T47D (cell line): ENCODE measurements at regions not wholly inside any gene's neighbourhood (a gene's known extent, or its start where the extent isn't known, plus 50 kb on each side); places are given as distances from the start of the nearest gene placed in this dataset.

Experiments used
- DNase-seq, 2 experiments: peaks; one replicate each; pipeline versions ENCODE4 v3.0.0 to v3.0.0-alpha.2; 2011 to 2012; ENCODE audit warnings: low read depth in 1 of 2, low spot score in 1 of 2
- JUND ChIP-seq: IDR thresholded peaks from 2 replicates; pipeline ENCODE4 v1.6.1; 2012; ENCODE audit warnings: low read depth
- in situ Hi-C: cut with HindIII; loops from 2 replicates; pipeline ENCODE4 v1.10.0; 2016; ENCODE audit warnings: low sequenced_read_pairs, low pct_unique_long_range_greater_than_20kb

DNA sequence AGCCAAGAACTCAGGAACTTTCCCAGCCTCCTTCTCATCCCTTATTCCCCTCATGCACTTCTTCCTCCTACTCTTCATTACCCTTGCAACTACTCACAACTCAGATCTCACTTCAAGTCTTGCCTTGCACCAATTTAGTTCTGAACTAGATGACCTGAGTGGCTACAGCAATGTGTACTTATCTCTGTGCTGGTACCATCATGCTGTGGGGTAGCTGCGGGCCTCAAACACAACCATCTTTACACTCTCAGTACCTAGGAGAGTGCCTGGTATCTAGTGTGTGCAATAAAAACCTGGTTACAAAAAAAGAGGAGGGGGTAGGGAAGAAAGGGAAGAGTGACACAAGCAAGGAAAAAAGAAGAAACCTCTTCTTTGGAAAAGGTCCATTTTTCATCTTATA, 219.0 kb downstream of the SPTSSA start:
- no peak for TF ChIP-seq JUND
- in situ Hi-C loops, result no loop called here
- DNase-seq, result no peak

DNA sequence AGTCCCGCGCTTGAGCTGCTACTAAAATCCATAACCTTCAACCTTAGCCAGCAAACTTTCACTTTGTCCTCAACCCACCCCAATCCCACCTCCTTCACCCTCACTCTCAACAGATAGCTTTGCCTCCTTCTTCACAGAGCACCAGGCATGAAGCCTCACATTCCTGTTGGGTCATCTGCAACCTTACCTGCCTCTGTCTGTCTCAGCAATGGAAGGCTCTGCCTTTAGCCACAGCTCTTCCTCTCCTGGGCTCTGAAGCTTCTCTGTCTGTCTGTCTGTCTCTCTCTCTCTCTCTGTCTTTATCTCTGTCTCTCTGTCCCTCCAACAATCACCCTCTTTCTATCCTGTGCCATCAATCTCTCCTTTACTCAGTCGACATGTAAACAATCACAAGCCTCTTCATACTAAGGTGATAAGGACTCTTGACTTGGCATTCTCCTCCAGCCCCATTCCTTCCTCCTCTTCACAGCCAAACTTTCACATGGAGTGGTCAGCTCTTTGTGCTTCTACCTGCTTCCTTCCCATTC, 220.8 kb downstream of the SPTSSA start:
- no peak for TF ChIP-seq JUND
- DNase-seq, result no peak

DNA sequence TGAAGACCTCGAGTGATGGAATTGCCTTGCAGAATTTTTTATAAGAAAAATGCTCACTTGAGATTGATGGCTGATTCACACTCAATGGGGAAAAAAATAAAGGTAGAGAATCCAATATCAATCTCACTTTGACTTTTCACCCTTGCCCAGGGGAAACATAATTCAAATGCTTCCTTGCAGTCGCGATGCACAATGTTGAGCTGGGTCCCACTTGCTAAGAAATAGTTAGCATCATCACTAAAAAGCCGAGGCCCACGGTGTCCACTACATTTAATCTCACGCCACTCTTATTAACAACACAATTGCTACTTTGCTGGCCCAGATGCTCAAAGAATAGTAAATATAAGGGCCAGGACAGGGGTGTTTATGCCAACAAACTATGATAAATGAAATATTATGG, 223.4 kb downstream of the SPTSSA start:
- no peak for DNase-seq
- no peak for TF ChIP-seq JUND
- in situ Hi-C loops, result no loop called here

More for the DNA sequence above, 220.8 kb downstream of the SPTSSA start:
- in situ Hi-C loops, result no loop called here

DNA sequence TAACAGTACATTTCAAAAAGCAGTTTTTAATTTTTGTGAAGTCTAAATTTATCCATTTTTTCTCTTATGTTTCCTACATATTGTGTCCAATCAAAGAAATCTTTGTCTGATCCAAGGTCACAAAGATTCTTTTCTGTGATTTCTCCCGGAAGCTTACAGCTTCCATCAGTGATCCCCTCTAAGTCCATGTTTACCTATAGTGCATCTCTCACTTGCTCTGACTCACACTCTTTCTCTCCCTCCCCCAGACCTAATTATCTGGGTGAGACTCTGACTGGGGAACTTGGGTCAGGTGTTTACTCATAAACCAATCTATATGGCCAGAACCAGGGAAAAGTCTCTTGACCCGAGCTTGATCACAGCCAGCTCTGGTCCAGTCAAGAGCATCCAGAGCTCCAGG, 224.4 kb downstream of the SPTSSA start:
- no peak for TF ChIP-seq JUND
- DNase-seq, result no peak
- in situ Hi-C loops, result no loop called here

DNA sequence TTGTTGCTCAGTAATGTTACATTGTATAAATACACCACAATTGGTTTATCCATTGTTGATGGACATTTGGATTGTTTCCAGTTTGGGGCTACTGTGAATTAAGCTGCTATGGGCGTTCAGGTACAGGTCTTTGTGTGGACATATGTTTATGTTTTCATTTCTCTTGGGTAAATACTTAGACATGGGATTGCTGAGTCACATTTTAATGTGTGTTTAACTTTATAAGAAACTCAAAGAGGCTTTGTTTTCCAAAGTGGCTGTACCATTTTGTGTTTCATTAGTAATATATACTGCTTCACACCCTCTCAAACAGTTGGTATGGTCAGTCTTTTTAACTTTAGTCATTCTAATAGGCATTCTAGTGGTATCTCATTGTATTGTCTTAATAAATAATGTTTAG, 225.0 kb downstream of the SPTSSA start:
- no peak for TF ChIP-seq JUND
- in situ Hi-C loops, result no loop called here
- peak in 1 of 2 experiments; percentile 58 for DNase-seq

DNA sequence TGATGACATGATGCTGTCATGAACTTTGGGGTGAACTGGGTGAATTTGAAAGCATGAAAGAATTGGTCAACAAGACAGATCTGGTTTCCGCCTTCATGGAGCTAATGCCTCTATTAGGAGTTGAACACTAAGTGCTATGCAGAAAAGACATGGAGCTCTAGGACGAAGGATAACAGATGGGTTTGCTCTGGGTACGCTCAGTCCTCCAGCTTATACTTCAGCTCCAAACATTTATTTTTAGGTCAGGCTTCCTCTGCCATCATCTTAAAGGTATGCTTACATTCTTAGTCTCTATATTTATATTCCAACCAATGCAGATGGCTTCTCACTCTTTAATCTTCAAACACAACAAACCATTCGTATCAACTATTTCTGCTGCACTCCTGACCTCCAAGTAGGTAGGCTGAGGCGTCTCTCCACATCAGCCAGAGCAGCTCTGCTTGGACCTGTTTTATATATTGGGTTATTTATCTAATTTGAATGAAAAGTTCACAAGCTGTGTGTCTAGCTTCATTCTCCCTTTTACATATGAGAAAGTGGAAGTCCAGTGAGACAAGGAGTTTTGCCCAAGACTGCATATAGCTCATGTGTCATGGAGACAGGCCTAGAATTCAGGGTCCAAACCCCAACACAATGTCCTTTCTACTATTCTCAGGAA, 226.3 kb downstream of the SPTSSA start:
- no peak for DNase-seq
- in situ Hi-C loops, result no loop called here
- TF ChIP-seq JUND, result no peak

DNA sequence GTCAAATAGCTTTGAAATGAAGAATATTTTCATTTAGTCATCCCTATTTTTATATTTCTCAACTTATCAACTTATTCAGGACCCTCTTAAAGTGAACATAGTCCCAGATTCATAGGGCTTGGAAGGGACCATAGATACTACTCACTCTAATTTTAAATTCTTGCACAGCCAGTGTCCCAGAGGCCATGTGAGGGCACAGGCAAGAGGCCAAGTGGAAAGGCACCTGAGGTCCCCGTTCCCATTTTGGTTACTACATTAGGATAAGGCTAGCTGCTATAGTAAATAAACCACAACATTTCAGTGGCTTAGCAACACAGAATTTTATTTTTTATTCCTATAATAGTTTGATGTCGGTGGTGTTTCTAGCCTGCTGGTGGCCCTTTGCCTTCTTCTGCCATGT, 227.8 kb downstream of the SPTSSA start:
- DNase-seq, result no peak
- in situ Hi-C loops, result no loop called here
- TF ChIP-seq JUND, result no peak

DNA sequence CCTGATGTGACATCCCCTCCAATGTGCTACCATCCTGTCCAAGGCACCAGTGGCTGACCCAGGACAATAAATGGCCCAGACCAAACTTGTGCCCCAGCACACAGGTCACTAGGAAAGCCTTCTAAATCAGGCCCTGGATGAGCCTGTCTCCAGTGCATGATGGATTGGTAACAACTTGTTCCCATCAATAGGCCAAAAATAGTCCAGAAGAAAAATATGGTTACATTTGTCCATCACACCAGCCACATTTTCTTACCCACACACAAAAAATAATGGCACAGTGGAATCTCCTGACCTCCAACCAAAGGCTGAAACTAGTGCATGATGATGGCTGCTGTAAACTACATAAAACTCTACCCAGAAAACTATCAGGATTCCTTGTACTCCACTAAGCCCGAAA, 228.4 kb downstream of the SPTSSA start:
- in situ Hi-C loops, result no loop called here
- DNase-seq, result no peak
- no peak for TF ChIP-seq JUND

DNA sequence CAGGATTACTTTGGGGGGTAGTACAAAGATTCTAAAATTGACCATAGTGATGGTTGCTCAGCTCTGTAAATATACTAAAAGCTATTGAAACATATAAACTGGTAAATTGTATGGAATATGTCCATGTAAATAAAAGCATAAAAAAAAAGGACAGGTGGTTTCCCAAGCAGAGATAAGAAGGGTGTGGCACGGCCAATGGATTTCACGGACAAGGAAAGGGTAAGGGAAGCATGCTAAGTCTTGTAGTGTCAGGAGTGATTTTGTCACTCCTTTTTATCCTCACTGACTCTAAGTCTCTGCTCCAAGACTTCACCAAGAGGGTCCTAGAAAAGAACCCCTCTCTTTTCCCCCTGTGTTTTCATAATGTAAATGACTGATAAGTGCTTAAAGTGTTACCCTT, 229.2 kb downstream of the SPTSSA start:
- DNase-seq, result no peak
- in situ Hi-C loops, result no loop called here
- no peak for TF ChIP-seq JUND

DNA sequence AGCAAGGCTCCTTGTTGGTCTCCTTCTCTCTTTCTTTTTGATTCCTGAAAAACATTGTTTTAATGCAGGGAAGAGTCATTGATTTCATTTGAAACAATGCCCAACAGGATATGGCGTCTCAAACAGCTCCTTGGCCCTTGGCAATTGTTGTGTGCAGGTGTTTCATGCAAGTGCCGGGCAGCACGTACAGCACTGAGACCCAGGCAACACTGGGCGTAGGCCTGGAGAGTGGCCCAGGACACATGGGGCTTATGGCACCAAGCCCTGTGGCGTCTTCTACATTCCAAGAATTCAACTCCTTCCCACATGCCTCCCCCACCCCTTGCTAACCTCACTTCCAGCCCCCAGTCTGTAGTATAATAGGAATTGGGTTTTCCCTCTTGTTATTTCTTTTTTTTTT, 230.4 kb downstream of the SPTSSA start:
- TF ChIP-seq JUND, result no peak
- no peak for DNase-seq
- in situ Hi-C loops, result no loop called here

DNA sequence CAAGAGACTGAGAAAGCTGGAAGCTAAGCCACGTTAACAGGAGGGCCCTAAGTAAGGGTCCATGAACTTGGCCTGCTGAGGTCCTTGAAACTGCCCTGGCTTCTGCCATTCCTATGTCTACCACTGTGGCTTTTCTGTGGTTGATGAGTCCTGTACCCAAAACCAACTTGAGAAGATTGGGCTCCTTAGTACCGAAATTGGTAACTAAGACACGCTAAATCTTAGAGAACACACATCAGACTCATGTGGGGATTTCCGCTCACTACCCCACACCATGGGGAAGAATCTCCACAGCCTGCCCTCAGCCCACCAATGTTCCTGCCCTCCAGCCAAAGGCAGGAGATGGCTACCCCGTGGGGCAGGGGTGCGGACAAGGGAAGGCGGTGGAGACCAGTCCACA, 232.9 kb downstream of the SPTSSA start:
- TF ChIP-seq JUND, result no peak
- DNase-seq, result no peak
- in situ Hi-C loops, result no loop called here

DNA sequence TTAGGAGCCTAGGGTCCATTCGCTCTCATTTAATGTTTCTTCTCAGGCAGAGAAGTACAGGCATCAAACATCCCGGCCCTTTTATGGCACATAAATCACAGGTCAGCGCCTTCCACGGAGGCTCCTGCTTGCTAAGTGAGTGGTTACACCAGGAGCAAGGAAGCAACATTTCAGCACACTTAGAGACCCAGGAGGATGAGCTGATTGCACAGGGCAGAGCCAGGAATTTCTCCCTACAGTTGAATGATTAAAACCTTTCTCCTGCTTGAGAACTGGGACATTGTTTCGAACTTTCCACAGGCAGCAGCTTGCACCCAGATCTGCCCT, 233.4 kb downstream of the SPTSSA start:
- no peak for DNase-seq
- no peak for TF ChIP-seq JUND
- in situ Hi-C loops, result no loop called here

DNA sequence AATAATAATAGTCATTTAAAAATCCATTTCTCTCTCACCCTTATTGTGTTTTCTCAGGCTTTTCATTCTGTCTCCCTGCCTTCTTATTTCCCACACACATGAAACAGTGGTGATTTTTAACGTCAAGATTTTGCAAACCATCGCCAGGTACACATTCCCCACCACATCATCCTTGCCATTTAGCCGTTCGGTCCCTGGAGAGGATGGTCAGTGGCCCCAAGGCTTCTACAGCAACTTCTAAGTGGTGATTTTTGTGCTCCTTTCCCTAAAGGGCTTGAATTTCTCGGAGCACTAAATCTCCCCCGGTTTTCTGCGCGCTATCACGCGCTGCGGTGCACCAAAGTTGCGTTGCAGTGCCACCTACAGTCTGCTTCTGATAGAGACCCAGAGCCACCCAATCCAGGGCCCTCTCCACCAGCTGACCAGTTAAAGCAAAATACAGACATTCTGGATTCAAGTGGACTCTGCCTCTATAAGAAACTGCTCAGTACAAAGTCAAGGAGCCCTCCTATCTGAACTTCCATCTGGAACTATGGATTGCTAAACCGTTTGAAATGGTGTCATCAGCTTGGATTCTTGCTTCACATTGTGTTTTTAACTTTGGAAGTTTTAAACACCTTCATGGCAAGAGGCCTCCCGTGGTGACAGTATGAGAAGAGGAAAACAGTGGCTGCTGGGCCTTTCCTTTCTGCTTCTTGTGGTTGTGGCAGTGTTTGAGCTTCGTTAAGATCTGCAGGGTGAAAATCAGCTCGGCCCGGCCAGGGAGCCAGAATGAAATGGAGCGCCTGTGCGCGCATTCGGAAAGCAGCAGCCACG, 234.0 kb downstream of the SPTSSA start:
- peak; percentile 75 to 82 for DNase-seq
- in situ Hi-C loops, result no loop called here
- no peak for TF ChIP-seq JUND
